ENCODE measurements at regions not wholly inside any gene's neighbourhood (a gene's known extent, or its start where the extent isn't known, plus 50 kb on each side); places are given as distances from the start of the nearest gene placed in this dataset.

- Histone ChIP-seq H3K4me3 (no peak overlapping the region), H3K9ac (ENCODE audit: insufficient read depth in 1 of 2, low read depth in 2 of 2, low read length in 2 of 2) (no peak overlapping the region), H4K20me1 (replicated peaks; ENCODE audit: control insufficient read depth, insufficient read depth, low read length) (no peaks in the 10 kb centered on the region), H2AFZ (ENCODE audit: low read depth, low read length) (no peak overlapping the region), H3K4me2 (ENCODE audit: insufficient read depth, low read length) (no peak overlapping the region), H3K9me1 (ENCODE audit: control insufficient read depth, insufficient read depth, low read length) (no peaks in the 10 kb centered on the region), H3K36me3 (ENCODE audit: control insufficient read depth, insufficient read depth, low read length) (no peaks in the 10 kb centered on the region), H3K79me2 (ENCODE audit: control insufficient read depth, insufficient read depth, low read length) (no peaks in the 10 kb centered on the region), H3K27ac (ENCODE audit: extremely low read depth, low read depth, low read length) (no peak overlapping the region), H3K27me3 (ENCODE audit: control insufficient read depth in 2 of 2, insufficient read depth in 2 of 2, low read length in 2 of 2) (no peaks in the 10 kb centered on the region), H3K9me3 (replicated peaks; ENCODE audit: control insufficient read depth, insufficient read depth, low read depth, low read length) (no peaks in the 10 kb centered on the region), H3K4me1 (replicated peaks in 1 of 2; ENCODE audit: control insufficient read depth in 2 of 2, insufficient read depth in 2 of 2, low read length in 2 of 2) (no peaks in the 10 kb centered on the region)
- in situ Hi-C loops (cut with MboI) (no loop called here), intact Hi-C loops (cut with micrococcal nuclease) (no loop called here)
- TF ChIP-seq CGGBP1 (CRISPR knock-in tag; IDR thresholded peaks at IDR 0.05), result no peak
- no peak for TF ChIP-seq ZNF347 (CRISPR knock-in tag; IDR thresholded peaks at IDR 0.05; ENCODE audit: low read depth)
- no peak for TF ChIP-seq ZNF561 (CRISPR knock-in tag; conservative IDR thresholded peaks at IDR 0.05)
- no peak for TF ChIP-seq DEAF1 (CRISPR knock-in tag; IDR thresholded peaks at IDR 0.05)
- TF ChIP-seq ZSCAN32 (CRISPR knock-in tag; IDR thresholded peaks at IDR 0.05), result no peak
- TF ChIP-seq ZNF253 (CRISPR knock-in tag; conservative IDR thresholded peaks at IDR 0.05), result no peak
- TF ChIP-seq KAT7 (CRISPR knock-in tag; IDR thresholded peaks at IDR 0.05; ENCODE audit: borderline replicate concordance), result no peak
- TF ChIP-seq FOXO4 (CRISPR knock-in tag; IDR thresholded peaks at IDR 0.05), result no peak
- no peak for TF ChIP-seq USF1 (CRISPR knock-in tag; IDR thresholded peaks at IDR 0.05)
- no peak for TF ChIP-seq ZNF639 (CRISPR knock-in tag; conservative IDR thresholded peaks at IDR 0.05 in 1 of 2, IDR thresholded peaks at IDR 0.05 in 1 of 2)
- TF ChIP-seq ZBTB11 (CRISPR knock-in tag; IDR thresholded peaks at IDR 0.05), result no peak
- FAIRE-seq, result no peak
- ATAC-seq, result no peak
- POLR2A ChIA-PET, result no interaction called here
- WGBS (ENCODE audit: insufficient coverage, low coverage, missing lambda C conversion rate), result 0% methylated on average over 2 of the region's 2 CpGs
- BruUV-seq (replicated peaks), result no TSS peak
- DNase-seq (ENCODE audit: extremely low read depth in 1 of 4, low spot score in 3 of 4), result no peak
- CTCF ChIA-PET (ENCODE audit: low intra/inter-chr PET ratio), result no interaction called here
These were observed 253.8 kb upstream of the E2F7 start for GRCh38 chr12:77319166-77319565.
